SW480 (cell line): ENCODE measurements at regions not wholly inside any gene's neighbourhood (a gene's known extent, or its start where the extent isn't known, plus 50 kb on each side); places are given as distances from the start of the nearest gene placed in this dataset.

Experiments used
- DNase-seq: peaks from one replicate; pipeline ENCODE4 v3.0.0-alpha.2; 2016; ENCODE audit warnings: low spot score

DNA sequence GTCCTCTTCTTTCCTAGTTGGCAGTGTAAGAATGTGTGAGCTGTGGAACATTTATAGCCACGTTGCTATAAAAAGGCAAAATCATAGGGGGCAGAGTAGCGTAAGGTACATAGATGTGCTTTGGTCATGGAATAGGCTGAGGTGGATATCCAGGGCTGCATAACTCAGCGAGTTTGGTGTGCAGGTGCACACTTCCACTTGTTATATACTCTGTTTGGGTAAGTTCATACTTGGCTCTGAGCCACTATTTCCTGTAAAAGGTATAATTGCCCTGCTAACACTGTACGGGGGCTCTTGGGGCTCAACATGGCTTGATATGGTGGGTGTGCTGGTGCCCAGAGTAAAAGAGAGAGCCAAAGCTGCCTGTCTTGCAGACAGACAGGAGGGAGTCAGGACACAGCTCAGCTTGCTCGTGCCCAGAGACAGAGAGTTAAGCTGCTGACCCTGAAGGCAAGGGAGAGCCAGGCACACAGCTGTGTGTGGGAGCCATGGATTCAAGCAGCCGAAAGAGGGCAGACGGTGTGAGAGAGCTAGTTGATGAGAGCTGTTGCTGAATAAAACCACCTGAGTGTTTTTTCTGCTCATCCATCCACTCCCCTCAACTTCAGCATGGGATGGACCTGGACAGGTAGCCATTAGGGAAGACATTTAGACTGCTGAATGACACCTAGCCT is 126.7 kb downstream of the DKK1 start:
- no peak for DNase-seq

DNA sequence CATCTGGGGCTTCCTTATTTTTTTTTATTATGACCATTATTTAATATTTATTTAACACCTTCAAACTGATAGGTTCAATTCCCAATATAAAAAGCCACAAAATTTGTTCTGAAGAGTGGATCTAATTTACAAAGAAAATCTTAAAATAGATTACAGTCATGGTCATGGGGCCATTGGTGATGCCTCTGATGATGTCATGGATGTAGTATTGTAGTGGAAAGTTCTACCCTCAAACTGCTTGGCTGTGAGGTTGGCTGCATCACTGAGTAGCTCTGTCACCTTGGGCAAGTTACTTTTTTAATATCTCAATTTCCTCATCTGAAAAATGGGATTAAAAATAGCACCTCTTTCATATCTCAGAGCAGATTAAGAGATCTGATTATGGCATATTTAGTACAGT is 128.5 kb downstream of the DKK1 start:
- DNase-seq: no peak

DNA sequence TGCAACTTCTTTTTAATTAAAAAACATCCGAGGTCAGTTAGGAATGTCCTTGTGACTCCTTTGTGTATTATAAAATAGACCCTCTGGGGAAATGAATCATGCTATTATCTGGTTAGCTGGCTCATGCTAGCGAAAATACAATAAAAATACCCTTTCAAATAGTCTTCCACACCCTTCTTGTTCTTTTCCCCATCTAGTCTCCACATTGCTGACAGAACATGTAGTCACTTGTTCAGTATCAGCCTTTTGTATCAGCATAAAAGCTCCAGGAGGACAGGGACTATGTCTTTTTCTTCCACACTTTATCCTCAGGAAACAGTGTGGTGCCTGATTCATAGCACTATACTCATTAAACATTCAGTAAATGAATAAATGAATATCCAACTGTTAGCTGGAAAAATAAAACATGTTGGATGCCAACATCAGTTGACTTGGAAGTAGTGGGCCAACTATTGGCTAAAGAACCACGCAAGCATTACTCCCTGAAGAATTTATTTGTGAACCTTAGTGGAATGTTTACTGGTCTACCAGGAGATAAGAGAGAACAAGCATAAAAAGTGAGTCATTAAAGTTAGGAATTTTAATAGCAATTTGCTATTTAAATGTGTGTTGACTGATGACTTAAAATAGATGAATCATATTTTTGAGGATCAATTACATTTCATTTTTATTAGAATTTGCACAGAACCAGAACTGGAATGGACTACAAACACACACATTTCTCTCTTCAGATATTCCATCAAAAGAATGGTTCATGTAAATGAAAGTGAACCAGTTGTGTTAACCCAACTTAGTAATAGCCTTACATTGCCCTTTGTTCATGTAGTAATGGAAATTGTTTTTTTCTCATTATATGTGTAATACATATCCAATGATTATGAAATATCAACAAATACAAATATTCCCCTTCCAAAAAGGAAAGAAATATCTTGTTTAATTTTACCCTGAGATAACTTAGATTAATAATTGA is 129.6 kb downstream of the DKK1 start:
- peak; percentile 16 for DNase-seq

DNA sequence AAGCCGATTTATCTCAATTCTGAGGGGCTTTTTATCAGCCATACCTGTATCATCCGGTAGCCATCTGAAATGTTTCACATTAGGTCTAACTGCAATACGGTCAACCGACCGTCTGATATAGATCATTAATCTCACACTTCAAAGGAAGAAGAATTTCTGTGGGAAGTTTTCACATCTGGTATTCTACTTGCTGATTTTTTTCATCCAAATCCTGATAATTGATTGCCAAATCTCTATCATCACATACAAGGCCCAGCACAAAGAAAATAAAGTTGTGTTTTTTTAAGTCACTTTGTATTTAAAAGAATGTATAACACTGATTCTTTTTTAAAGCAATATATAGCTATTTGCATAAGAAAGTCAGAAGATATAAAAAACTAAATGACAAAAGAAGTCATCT is 132.3 kb downstream of the DKK1 start:
- no peak for DNase-seq

DNA sequence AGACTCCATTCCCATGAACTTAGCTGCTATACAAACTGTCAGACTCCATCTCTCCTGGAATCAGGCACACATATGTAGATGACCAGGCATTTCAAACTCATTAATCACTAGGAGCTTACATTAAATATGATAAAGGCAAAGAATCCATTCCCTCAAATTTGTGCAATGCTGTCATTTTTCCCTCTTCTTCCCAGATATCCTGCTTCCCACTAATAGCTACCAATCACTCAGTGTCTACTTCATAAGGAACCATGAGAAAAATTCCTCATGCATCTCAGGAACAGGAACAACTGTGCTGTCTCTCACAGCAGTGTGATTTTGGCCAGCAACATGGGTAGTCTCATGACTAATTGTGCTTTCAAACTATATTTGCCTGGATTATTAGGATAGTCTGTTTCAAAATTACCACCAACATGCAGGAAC is 133.9 kb downstream of the DKK1 start:
- DNase-seq: no peak

DNA sequence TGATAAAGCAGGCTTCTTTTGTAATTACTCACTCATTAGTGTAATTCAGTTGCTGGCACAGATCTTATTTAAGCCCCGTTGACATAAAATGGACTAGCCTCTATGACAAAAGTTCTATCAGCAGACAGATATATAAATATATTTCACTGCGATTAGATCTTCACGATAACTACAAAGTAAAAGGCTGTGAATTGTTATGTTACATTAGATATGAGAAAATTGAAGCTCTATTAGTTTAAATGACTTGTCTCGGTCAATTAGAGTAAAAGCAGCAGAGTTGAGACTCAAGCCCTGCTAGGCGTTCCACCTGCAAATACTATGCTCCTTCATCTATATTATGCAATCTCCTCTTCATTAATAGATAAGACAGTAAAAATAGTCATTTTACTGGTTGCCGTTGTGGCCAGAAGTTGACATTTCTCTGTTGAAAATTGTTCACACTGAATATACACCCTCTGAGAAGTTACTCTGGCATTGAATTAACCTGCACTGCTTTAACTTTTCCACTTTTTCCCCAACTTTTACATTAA is 136.7 kb downstream of the DKK1 start:
- DNase-seq: no peak

DNA sequence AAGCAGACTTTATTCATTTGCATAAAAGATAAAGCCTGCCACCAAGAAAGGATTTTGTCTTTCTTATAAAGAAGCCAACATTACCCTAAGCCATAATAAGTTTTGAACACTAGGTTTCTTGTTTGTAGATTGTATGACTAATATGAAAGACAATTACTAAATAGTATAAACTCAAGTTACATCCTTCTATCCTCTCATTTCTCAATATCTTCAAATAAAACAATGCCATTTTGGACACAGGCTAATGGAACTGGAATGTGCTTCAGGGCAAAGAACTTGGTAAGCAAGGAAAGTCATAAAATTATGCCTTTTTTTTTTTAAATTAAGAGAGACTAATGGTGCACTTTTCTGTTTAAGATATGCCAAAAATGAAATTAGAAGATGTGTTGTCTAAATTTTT is 137.7 kb downstream of the DKK1 start:
- no peak for DNase-seq

DNA sequence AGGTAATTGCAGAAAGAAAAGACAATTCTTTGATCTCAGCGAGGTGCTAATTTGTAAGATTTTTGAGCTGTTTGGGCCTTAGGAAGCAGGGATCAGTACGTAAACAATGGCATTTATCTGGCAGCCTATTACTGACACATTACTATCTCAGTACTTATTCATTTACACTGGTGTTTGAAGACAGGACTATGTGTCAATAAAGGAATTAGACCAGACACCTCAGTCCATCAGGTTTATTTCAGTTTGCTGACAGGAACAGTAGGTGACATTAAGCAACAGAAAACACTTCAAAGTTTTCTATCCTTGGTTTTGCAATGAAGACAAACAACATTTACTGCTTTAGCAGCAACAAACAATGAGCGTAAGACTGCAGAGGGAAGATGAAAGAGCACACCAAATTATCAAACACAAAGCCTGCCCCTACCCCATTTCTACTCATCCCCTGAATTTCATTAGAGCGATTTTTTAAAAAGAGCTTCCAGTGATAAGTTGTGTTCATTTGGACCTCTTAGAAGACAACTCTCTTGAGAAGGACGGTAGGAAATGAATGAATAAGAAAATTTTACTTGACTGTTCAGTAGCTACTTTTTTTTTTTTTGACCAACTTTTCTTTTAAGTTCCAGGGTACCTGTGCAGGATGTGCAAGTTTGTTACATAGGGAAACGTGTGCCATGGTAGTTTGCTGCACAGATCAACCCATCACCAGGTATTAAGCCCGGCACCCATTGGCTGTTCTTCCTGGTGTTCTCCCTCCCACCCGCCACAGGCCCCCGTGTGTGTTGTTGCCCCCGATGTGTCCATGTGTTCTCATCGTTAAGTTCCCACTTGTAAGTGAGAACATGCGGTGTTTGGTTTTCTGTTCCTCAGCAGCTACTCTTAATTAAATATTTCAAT is 138.8 kb downstream of the DKK1 start:
- DNase-seq: no peak

DNA sequence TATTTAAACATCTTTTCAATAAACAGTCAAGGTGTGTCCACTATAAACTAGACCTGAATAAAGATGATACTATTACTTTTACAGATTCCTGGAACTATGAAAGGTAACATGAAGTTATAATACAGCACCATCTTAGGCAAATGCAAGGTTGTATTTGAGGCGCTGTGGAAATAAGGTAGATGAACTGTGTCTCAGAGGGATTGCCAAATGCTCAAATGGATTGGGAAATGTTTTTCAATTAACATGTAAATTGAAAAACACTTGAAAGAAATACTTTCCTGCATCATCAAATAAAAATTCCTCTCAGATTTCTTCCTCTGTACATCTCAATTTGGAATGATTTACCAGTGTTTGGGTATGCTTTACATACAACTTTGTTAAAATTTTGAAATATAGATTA is 139.4 kb downstream of the DKK1 start:
- DNase-seq: no peak

DNA sequence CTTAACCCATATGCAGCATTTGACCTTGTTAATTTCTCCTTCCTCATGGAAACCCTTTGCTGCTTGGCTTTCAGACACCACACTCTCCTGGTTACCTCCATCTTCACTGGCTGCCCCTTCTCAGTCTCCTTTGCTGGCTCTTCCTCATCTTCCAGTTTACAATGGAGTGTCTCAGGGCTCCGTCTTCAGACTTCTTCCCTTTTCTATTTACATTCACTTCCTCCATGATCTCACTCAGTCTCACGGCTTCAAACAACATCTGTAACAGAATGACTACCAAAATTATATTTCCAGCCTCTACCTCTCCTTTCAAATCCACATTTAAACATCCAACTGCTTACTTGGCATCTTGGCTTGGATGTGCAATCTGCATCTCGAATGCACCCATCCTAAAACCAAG is 140.4 kb downstream of the DKK1 start:
- DNase-seq: no peak

DNA sequence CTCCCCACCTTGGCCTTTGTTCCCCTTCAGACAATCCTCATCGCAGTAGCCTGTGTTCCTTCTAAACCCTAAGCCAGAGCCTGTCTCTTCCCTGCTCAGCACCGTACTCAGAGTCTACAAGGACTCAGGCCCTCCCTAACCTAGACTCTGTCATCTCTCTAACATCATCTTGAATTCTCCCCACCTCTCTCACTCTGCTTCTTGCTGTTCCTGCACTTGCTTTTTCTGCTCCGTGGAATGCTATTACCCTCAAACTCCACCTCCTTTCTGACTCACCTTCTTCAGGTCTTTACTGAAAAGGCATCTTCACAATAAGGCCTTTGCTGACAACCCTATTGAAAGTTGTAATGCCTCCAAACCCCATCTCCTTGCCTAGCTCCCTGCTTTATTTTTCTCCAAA is 141.0 kb downstream of the DKK1 start:
- peak; percentile 3 for DNase-seq

DNA sequence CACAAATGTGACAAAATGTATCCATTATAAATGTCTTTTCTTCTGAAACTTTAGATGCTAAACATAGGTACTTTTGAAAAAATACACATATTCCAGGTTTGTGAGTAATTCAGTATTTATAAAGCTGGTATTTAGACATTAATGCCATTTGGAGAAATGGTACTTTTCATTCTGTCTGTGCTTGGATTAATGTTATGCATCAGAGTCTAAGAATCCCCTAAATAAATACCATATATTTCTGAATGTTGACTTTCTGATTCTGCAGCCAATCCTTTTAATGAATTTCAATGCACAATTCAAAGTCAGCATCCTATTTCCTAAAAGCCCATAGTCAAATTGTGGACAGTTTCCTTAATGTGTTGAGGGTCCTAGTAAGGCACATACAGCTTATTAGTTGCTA is 145.0 kb downstream of the DKK1 start:
- no peak for DNase-seq

DNA sequence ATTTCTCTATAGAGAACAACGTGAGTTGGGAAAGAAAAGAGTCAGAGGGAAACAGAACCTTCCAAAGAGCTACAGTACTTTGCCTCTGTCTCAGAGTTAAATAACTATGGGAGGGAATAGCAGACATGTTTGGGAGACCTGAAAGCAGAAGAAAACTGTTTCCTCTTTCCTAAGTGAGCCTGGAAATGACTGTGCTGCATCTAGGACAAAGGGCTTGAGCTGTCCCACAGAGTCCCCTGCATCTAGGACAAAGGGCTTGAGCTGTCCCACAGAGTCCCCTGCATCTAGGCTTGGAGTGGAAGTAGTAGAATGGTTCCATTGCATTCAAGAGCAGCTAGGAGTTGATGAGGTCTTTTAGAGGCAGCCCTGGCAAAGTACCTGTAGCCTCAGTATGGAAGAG is 149.7 kb downstream of the DKK1 start:
- DNase-seq: no peak

DNA sequence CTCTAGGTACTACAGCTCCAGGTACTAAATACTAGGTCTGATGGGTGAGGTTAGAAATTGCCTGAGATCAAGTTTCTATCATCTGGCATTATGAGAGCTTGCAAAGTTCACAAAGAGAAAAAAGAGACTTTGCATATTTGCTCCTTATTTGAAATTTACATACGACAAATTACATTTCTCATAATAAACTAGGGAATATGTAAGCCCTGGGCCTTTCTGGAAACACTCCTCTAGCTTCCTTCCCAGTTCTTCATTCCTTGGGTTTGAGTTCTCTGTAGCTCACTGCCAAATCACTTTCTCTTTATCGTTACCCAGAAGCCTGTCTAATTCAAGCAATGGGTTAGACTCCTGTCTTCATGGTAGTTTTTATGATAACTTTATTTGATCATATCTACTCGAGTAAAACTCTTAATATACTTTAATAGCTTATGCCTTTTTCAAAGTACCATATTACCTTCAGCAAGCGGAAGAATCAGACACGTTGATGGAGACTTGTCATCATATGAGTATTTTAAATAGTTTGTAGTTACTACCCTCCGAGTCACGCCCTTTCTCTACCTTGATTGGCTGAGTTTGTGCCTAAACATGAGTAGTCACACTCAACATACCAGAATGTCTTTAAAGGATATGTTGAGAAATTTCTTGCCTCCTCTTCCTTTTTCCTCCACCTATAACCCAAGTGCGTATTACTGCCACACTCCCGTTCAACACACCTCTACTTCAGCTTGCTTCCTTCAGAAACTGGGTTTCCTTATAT is 150.5 kb downstream of the DKK1 start:
- DNase-seq: no peak

DNA sequence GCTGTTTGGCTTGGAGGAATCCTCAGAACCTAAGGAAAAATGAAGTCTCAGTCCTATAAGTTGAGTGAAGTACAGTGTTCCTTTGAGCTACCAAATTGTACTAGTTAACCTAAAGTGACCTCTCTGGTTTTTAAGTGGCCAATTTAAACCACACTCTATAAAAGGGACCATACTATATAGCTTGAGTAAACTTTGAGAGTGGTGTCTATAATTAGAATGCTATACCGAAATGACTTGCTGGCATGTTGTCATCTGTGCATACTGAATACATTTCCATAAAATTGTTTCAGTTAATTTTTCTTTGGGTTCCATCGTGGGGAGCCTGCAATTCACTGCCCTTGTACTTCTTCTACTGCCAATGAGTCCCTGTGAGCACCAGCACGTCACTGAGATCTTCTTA is 151.1 kb downstream of the DKK1 start:
- no peak for DNase-seq

DNA sequence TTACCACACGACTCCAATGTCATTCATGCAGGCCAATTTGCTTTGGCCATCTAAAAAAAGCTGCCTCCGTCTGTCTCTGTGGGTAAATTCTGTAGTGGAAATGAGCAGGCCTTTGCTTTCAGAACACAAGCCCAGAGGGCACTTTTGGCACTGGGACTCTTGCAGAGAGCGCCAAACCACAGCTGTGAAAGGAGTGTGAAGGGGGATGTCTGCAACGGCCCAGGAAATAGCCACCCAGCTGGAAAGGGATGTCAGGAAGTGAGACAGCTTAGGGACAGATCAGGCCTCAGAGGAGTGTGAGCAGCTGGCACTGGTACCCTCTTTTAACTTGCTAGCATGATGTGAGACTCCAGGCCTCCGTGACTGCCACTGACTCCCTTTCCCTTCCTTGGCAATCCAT is 152.4 kb downstream of the DKK1 start:
- DNase-seq: no peak

DNA sequence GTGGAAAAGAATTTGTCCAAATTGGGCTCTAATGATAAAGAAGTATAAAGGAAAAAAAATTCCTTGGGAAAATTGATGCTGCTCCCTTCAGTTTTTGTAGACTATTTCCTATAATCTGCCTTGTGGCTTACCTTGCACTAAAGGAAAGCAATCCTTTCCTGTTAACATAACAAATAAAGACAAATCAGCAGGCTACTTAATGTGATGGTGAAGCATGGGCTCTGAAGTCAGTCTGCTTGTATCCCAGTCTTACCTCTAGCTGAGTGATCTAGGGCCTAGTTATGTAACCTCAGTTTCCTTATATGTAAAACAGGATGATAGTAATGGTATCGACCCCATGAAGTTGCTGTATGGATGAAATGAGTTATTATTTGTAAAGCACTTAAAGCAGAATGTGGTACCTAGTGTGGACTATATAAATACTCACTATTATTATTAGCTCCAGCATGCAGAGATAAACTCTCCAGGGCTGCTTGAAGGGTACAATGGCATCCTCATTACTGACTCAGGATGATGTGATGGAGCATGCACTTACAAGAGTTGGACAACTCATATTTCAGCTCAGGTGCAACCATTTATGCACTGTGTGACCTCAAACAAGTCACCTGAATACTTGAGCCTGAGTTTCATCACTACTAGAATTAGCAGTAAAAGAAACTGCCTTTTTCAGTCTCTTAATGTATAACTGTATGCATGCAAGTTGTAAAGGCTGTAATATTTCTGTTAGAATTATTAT is 156.1 kb downstream of the DKK1 start:
- no peak for DNase-seq

DNA sequence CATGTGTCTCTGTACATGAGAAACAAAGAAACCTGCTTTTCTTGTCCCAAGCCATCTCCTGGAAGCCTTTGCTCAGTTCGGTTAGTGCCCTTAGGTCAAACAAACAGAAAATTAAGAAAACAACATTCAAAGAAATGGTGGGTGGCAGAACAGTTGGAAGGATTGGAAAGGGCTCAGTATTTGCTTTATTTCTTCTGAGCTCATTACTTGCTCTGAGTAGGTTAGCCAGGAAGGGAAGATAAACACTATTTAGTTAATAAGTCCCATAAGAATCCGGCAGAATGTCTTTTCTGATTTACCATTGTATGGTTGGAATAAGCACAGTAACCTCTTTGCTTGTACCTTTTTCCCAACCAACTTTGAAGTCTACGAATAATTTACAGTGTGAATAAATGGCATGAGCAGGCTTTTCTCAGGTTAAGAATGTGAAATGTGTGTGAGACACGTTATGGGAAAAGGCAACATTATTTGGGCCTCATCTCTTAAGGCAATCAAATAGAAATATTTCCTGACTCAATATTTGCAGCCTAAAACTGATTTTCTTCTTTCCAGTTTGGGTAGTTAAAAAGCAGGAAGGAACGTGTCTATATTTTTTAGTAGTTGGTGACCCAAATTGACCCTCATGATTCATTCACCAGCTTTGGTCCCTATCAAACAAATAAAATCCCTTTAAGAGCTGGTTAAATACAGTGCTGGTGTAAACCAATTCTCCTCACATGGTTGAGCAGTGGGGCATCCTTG is 158.5 kb downstream of the DKK1 start:
- no peak for DNase-seq

DNA sequence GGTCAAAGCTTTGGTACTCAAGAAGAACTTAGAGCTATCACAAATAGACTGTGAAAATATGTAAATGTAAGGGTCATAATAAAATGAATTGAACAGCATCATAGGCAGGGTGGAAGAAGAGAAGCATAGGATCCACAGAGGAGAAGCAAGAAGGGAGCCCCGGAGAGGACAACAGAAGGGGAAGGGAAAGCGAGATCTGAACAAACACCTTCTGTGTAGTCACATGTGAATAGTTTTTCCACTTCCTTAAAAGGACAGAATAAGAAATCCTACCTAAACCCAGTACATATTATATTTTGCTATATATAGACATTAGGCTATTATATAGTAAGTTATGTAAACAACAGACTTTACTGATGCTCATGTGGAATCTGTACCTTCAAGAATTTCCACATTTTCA is 160.2 kb downstream of the DKK1 start:
- DNase-seq: no peak

DNA sequence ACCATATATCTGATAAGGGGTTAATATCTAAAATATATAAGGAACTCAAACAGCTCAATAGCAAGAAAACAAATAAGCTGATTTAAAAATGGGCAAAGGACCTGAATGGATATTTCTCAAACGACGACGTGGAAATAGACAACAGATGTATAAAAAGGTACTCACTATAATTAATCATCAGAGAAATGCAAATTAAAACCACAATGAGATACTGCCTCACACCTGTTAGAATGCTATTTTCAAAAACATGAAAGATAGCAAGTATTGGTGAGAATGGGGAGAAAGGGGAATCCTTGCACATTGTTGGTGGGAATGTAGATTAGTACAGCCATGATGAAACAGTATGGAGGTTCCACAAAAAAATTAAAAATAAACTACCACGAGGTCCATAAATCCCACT is 163.2 kb downstream of the DKK1 start:
- DNase-seq: no peak
